ENCODE measurements at regions not wholly inside any gene's neighbourhood (a gene's known extent, or its start where the extent isn't known, plus 50 kb on each side); places are given as distances from the start of the nearest gene placed in this dataset.
"Not testable (repeated sequence)": the region's sequence is repeated elsewhere in the genome, so short reads cannot be mapped to it uniquely, and the experiment has no call there.

- DNase-seq, result no peak
These were observed 139.3 kb upstream of the ALDH1B1 start for GRCh38 chr9:38253200-38253599.

- DNase-seq, result no peak
These were observed 141.3 kb upstream of the ALDH1B1 start for GRCh38 chr9:38251036-38251860.

- no peak for DNase-seq
These were observed 142.0 kb upstream of the ALDH1B1 start for GRCh38 chr9:38250279-38251035.

GRCh38 chr9:38249587-38250210 lies 142.8 kb upstream of the ALDH1B1 start:
- no peak for DNase-seq

- no peak for DNase-seq
These were observed 143.5 kb upstream of the ALDH1B1 start for GRCh38 chr9:38249049-38249448.

- DNase-seq, result no peak
These were observed 145.7 kb upstream of the ALDH1B1 start for GRCh38 chr9:38246833-38247232.

- no peak for DNase-seq
These were observed 147.5 kb upstream of the ALDH1B1 start for GRCh38 chr9:38244971-38245370.

GRCh38 chr9:38243993-38244392 lies 148.5 kb upstream of the ALDH1B1 start:
- DNase-seq, result no peak

GRCh38 chr9:38242151-38242550 lies 150.4 kb upstream of the ALDH1B1 start:
- DNase-seq, result not testable (repeated sequence)

- DNase-seq, result no peak
These were observed 152.5 kb upstream of the ALDH1B1 start for GRCh38 chr9:38240051-38240450.

GRCh38 chr9:38235244-38235643 lies 157.3 kb upstream of the ALDH1B1 start:
- DNase-seq, result no peak

- no peak for DNase-seq
These were observed 157.9 kb upstream of the ALDH1B1 start for GRCh38 chr9:38234479-38235170.

GRCh38 chr9:38233796-38234355 lies 158.6 kb upstream of the ALDH1B1 start:
- DNase-seq, result no peak

- no peak for DNase-seq
These were observed 159.2 kb upstream of the ALDH1B1 start for GRCh38 chr9:38233343-38233742.

GRCh38 chr9:38232895-38233294 lies 159.6 kb upstream of the ALDH1B1 start:
- DNase-seq, result no peak

GRCh38 chr9:38229504-38230155 lies 160.6 kb upstream of the SHB start:
- no peak for DNase-seq

- DNase-seq, result no peak
These were observed 160.1 kb upstream of the SHB start for GRCh38 chr9:38229104-38229500.

- no peak for DNase-seq
These were observed 159.5 kb upstream of the SHB start for GRCh38 chr9:38228331-38229103.

- DNase-seq, result no peak
These were observed 158.6 kb upstream of the SHB start for GRCh38 chr9:38227656-38228055.

GRCh38 chr9:38227061-38227540 lies 158.1 kb upstream of the SHB start:
- peak; percentile 27 for DNase-seq

- DNase-seq, result peak; percentile 6
These were observed 157.5 kb upstream of the SHB start for GRCh38 chr9:38226491-38226951.
